ENCODE measurements at regions not wholly inside any gene's neighbourhood (a gene's known extent, or its start where the extent isn't known, plus 50 kb on each side); places are given as distances from the start of the nearest gene placed in this dataset.
"Not testable (repeated sequence)": the region's sequence is repeated elsewhere in the genome, so short reads cannot be mapped to it uniquely, and the experiment has no call there.

DNA sequence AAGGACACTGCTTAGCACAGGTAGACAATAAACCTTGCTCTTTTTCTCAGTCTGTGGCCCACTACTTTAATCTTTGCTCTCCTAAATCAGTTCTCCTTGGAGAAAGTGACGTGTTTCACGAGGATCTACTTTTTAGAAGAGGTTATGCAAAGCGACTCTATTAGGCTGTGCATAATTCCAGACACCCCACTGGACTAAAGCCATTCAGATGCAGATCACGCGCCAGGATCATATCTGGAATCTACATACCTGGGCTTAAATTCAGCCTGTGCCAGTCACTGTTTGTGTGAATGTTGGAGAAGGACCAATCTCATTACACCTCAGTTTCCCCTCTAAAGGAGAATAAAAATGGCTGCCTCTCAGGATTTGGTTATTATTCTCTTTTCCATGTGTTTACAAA lies 413.0 kb upstream of the MYT1L start:
- DNase-seq (ENCODE audit: low read depth in 3 of 3): no peak

DNA sequence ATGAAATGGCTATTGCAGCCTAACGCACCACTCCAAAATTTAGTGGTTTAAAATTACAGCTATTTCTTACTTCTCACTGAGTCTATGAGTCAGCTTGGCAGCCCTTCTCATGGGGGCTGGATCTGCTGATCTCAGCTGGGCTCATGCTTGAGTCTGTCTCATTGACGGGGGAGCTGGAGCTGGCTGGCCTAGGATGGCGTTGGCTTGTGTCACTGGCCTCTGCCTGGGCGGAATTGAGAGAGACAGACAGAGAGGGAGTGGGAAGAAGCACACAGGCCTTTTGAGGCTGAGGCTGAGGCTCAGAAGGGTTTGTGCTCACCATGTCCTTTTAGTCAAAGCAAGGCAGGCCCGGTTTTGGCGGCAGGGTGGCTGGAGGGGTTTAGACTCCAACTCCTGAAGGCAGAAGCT lies 412.1 kb upstream of the MYT1L start:
- DNase-seq (ENCODE audit: low read depth in 3 of 3): no peak

DNA sequence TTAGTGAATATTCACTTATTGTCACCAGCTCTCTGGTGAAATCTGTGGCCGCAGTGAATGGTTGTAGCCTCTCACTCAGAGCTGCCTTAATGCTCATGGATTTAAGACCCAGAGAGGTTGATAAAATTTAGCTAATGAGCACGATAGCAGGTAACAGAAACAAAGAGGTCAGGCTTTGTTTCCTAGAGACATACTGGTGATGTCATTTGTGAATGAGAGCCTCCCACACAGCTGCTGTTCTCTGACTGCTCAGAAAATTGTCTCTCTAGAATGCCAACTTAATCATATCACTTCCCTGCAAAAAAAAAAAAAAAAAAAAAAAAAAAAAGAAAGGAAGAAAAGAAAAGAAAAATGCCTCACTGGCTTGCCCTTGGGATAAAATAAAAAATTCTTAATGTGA lies 411.7 kb upstream of the MYT1L start:
- DNase-seq (ENCODE audit: low read depth in 3 of 3): no peak

DNA sequence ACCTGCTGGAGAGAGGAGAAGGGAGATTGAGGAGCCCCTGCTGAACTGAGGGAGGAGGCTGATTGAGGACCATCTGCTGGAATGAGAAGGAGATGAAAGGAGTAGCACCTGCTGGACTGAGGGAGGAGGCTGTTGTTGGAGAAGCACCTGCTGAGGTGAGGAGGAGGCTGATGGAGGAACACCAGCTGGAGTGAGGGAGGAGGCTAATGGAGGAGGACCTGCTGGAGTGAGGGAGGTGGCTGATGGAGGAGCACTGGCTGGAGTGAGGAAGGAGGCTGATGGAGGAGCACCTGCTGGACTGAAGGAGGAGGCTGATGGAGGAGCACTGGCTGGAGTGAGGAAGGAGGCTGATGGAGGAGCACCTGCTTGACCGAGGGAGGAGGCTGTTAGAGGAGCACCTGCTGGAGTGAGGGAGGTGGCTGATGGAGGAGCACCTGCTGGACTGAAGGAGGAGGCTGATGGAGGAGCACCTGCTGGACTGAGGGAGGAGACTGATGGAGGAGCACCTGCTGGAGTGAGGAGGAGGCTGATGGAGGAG lies 409.2 kb upstream of the MYT1L start:
- no peak for DNase-seq (ENCODE audit: low read depth in 3 of 3)

DNA sequence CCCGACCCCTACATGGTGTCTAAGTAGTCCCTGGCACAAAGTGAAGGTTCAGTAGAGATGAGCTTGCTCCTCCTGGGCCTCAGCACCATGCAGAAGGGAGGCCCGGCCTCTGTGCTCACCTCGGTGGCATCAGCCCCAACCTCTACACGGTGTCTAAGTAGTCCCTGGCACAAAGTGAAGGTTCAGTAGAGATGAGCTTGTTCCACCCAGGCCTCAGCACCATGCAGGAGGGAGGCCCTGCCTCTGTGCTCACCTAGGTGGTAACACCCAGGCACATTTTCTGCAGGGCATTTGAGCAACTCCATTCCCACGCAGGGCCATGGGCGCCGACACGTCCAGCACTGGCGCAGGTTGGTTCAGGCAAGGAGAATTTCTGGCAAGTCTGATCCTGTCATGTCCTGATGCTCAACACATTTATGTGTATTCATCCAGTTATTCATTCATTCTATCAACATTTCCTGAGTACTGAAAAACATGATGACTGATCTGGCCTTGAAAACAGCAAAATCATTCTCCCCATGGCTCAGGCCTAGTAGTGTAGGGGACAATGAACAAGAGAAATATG lies 408.2 kb upstream of the MYT1L start:
- no peak for DNase-seq (ENCODE audit: low read depth in 3 of 3)

DNA sequence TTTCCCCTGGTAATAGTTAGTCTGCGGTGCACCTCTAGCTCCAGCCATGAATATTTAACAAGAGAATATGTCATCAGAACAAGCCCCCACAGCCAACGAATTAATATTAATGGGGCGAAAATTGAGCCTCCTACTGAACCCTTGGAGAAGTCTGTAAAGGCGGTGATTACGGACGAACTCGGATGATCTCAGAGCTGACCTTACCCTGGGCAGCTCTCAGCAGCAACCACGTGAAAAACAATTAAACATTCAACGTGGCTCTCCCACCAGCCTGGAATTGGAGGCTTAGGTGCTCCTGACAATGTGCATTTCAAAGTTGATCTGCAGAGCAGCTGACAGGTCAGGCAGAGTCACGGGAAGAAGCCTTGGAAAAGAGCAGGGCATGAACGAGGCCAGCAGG lies 407.6 kb upstream of the MYT1L start:
- DNase-seq (ENCODE audit: low read depth in 3 of 3): no peak

DNA sequence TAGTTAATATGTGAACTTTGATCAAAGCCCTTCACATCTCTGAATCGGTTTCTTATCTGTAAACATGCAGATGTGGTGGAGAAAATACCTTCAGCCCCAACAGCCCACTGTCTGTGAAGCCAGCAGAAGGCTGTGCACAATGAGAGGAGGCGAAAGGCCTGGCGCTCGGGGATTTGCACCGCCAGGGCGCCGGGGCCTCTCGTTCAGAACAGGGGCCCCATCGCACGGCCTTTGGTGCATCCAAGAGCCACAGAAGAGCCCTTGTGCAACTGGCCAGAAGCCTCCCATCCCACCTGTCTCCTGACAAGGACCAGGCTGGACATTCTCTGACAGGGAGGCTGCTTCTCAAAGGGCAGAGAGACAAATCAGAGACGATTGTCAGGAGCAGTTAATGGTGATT lies 407.2 kb upstream of the MYT1L start:
- DNase-seq (ENCODE audit: low read depth in 3 of 3): no peak

DNA sequence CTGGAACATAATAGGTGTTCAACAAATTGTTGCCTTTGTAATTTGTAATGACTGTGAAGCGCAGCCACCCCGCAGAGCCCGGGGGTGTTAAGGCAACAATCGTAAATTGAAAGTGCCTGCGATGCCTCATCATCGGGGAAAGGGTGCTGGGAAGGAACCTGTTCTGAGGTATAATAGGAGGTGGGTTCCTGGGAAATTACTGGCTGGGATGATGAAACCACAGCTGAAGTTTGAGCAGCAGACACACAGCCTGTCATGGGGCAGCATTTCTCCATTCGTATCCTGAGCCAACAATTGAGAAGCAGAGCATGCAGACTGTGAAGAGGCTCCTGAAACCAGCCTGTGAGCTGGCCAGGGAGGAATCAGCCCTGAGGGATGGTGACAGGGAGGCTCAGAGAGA lies 404.0 kb upstream of the MYT1L start:
- DNase-seq (ENCODE audit: low read depth in 3 of 3): no peak

DNA sequence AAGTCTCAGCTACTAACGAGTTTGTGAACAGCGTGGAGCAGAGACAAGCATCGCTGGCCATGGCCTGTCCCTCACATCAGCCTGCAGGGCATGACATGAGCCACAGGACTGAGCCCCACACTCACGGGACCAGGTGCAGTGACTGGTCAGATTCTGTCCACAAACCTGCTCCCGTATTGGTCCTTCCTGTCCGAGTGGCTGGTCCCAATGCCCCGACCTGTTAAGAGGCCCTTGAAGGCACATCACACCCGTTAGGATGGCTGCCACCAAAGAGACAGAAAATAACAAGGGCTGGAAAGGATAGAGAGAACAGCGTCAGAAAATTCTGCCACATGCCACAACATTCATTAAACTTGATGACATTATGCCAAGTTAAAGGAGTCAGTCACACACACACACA lies 403.2 kb upstream of the MYT1L start:
- no peak for DNase-seq (ENCODE audit: low read depth in 3 of 3)

DNA sequence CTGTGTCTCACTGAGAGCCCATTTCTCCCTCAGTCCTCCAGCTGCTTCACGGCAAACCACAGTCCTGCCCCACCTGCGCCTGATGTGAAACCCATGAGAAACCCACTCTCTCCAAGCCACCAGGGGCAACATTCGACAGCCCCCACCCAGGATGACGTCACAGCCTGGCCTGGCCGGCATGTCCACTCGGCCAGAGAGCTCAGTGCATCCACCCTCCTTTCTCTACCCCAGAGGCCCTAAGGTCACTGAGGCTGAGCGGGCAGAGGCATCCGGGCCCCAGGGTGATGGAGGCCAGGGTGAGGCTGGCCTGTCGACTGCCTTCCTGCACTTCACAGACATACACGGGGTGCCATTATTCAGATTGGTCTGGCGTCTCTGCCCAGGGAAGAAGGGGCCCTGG lies 402.7 kb upstream of the MYT1L start:
- no peak for DNase-seq (ENCODE audit: low read depth in 3 of 3)

DNA sequence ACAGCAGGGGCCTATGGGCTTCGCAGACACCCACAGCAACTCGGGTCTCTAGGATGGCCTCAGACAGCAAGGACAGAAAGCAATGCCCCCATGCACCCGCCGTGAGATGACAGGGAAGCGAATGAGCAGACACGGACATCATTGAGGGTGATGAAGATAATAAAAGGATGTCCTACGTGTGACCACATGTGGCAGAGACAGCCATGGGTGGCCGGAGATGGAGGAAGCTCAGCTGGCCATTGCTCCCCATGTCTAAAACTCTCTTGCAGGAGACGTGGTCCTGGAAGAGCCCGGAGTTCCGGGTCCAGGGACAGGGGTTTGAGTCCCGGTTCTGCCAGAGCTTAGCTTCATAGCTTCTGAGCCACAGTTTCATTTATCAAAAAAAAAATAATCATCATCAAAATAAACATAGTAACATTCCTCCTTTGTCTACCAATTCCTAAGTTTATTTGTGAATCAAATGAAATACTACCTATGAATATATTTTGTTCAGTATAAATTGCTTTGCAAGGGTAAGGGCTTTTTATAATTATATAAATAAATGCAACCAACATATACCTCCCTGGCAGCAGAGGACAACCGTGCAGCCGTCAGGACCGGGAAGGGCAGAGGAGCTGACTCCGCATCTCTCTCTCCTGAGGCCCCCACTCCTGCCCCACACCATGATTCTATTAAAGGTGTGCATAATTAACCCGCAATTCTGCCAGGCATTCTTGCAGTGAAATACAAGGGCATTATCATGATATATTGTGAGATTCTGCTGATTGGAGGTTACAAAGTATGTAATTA lies 401.4 kb upstream of the MYT1L start:
- no peak for DNase-seq (ENCODE audit: low read depth in 3 of 3)

DNA sequence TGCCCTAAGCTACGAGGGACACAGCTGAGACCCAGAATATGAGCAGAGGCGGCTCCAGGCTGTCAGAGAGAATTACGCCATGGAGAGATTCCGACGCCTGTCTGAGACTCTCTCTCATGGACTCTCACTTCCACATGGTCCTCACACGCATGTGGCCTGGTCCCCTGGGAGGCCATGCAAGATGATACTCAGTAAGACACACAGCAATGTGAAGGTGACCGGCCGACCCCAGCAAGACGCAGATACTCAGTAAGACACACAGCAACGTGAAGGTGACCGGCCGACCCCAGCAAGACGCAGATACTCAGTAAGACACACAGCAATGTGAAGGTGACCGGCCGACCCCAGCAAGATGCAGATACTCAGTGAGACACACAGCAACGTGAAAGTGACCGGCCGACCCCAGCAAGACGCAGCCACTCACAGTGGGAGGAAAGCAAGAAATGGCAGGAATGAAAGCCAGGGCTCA lies 400.8 kb upstream of the MYT1L start:
- no peak for DNase-seq (ENCODE audit: low read depth in 3 of 3)

DNA sequence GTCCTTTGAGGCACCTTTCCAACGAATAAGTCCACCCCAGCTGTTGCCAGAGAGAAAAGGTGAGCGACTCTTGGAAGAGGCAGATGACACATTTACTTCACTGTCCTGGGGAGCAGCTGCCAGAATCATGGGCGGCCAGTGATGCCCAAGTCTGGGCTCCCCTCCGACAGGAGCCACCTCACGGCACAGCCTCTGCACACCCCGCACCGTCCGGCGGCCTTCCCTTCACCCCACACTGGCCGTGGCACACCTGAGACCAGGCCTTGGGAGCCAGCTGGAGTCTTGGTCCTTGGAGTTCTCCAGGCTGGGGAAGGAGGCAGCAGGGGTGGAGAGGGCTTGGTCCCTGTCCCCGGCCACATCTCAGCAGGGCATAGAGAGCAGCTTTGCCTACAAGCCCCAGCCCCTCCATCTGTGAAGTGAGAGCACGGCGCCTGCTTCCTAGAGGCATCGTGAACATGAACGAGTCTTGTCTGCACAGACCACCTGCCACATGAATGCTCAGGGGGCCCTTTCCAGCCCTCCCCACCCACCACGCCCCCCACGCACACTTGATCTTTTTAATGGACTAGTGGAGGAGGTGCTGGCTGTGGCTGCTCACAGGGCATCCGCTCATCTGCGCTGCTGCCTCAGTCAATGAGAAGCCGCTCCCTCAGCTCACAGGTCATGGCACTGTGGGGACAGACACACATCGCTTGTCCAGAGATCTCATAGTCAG lies 400.2 kb upstream of the MYT1L start:
- DNase-seq (ENCODE audit: low read depth in 3 of 3): no peak

DNA sequence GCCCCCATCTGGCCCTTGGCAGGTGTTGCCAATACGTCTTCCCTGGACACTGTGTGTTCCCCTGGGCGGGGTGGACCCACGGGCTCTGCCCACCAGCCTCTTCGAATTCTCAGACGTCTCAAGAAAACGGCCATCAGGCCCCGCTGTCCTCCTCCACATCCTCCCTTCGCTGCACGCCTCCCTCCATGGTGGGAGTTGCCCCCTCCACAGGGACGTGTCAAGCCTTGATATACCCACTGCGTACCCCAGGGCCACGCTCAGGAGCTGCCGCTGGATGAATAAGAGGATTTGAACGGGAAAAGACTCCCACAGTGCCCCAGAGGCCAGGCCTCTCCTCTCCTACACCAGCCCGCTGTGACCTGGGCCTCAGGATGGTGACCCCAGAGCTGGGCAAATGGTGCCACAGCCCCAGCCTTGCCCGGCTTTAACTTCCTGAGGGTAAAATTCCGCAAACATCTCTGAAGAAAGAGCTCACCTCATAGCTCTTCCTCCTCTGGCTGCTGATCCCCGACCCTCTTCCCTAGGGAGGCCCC lies 399.3 kb upstream of the MYT1L start:
- DNase-seq (ENCODE audit: low read depth in 3 of 3): no peak

DNA sequence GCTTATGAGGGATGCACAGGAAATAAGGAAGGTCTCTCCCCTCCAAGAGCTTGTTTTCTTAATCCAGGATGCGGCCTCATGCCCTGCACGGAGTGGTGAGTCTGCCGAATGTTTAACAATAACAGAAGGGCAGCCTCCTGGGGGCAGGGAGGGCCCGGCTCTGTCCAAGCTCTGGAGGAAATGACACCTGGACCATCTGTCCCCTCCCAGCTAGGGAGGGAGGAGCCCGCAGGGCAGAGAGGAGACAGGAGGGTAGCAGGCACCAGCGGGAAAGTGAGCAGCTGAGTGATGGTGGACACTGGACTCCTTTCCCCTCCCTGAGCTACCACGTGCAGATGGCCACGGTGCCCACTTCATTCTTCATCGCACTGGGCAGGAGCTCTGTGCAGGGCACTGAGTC lies 398.2 kb upstream of the MYT1L start:
- DNase-seq (ENCODE audit: low read depth in 3 of 3): no peak

DNA sequence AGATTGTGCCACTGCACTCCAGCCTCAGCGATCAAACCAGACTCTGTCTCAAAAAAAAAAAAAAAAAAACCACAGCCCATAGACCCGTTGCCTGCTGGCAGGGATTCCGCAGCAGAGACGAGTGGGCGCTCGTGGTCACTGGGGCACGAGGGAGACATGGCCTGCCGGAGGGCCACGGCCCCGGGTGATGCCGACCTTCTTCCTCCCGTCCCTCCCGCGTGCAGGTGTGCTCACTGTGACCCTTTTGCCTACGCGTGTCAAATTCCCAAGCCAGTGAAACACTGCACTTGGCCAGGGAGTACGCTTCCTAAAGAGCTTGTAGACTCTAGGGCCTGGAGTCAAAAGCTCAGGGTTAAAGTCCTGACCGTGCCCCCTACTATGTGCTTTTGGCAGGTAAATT lies 397.6 kb upstream of the MYT1L start:
- no peak for DNase-seq (ENCODE audit: low read depth in 3 of 3)

DNA sequence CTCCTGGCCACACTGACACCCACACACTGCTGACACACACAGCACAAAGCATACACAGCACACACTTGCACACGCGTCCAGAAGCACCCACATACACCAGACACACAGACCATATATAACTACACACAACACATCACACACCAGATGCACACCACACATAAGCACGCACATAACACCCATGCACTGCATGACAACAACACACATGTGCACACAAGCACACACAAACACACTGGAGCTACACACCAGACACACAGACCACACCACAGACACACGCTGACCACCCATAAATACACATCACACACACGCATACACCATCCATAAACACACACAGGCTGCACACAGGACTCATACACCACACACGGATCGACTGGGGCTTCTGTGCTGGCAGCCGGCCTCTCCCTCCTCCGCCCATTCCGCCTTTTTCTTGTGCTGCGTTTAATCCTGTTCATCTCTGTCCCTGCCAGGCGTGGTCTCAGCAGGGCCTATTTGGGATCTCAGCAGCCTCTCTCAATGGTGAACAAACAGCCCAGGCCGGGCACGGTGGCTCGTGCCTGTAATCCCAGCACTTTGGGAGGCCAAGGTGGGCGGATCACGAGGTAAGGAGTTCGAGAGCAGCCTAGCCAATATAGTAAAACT lies 396.9 kb upstream of the MYT1L start:
- no peak for DNase-seq (ENCODE audit: low read depth in 3 of 3)

DNA sequence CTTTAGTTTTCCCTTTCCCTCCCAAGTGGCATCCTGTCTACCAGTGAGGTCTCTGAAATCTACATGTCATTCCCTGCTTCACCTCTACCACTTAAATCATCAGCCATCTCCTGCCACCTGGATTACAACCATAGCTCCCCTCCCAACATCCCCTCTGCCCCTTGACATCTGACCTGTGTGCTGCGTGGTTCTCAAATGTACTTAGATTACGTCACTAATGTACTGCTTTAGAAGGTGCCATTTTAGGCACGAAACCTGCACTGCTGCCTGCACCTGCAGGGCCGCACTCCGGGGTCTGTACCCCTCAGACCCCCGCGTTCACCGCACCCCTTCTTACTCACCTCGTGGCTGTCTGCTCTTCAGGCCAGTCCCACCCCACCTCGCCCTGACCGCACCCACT lies 395.1 kb upstream of the MYT1L start:
- DNase-seq (ENCODE audit: low read depth in 3 of 3): no peak

DNA sequence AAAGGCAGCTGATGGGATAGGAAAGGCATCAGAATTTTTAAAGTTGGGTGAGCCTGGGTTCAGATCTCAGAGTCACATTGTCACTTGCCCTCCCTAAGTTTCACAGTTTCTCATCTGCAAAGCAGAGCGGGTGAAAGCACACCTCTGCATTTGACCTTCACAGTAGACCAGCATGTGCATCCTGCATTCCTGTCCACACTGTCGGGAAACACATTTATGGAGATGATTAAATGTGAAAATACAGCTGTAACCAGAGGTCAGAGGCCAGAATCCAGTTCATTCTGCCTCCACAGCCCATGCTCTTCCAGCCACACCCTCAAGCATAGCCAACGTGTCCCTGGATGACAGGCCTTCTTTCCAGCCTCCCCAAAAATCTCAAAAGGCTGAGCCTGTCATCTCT lies 392.0 kb upstream of the MYT1L start:
- no peak for DNase-seq (ENCODE audit: low read depth in 3 of 3)

DNA sequence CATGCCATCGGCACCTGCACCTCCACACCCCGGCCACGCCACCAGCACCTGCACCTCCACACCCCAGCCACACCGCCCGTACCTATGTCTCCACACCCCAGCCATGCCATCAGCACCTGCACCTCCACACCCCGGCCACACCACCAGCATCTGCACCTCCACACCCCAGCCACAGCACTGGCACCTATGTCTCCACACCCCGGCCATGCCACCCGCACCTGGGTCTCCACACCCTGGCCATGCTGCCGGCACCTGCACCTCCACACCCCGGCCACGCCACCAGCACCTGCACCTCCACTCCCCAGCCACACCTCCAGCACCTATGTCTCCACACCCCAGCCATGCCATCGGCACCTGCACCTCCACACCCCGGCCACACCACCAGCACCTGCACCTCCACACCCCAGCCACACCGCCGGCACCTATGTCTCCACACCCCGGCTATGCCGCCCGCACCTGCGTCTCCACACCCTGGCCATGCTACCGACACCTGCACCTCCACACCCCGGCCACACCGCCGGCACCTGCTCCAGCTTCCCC lies 390.3 kb upstream of the MYT1L start:
- DNase-seq (ENCODE audit: low read depth in 3 of 3): no peak

DNA sequence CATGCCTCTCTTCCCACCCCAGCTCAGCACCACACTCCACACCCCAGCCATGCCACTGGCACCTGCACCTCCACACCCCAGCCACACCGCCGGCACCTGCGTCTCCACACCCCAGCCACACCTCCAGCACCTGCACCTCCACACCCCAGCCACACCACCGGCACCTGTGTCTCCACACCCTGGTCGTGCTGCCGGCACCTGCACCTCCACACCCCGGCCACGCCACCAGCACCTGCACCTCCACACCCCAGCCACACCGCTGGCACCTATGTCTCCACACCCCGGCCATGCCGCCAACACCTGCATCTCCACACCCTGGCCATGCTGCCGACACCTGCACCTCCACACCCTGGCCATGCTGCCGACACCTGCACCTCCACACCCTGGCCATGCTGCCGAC lies 389.7 kb upstream of the MYT1L start:
- not testable (repeated sequence) for DNase-seq (ENCODE audit: low read depth in 3 of 3)

DNA sequence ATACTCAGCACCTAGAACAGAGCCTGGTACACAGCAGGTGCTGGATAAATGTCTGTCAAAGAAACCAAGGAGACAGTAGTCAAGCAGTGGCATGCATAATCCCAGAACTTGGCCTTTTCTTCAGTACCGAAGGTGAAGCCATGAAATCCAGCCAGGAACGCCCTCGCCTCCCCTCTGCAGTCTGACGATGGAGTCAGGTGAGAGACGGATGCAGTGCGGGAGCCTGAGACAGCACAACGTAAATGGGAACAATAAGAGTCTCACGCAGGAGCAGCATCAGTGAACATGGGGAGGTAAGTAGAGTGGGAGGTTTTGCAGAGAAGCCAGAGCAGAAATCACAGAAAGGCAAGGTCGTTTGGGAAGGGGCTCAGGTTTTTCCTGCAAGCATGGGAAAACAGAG lies 389.3 kb upstream of the MYT1L start:
- DNase-seq (ENCODE audit: low read depth in 3 of 3): no peak
